HepG2 (cell line): ENCODE measurements at regions not wholly inside any gene's neighbourhood (a gene's known extent, or its start where the extent isn't known, plus 50 kb on each side); places are given as distances from the start of the nearest gene placed in this dataset.

Experiments used
- ATAC-seq: fragments of 200-7000 bp; cut with Tn5 transposase; 3 replicates; pipeline ENCODE4 v1.9.1; 2020; ENCODE audit warnings: mild to moderate bottlenecking, moderate library complexity
- BruUV-seq: library from RNA; stranded (reverse); fragments of 400-500 nt; replicated peaks from 2 replicates; lab custom pipeline; 2021; lab: Mats Ljungman, UMichigan
- CTCF ChIA-PET: fragments of 300-600 bp; formaldehyde crosslinking; extraction: SDS; loops from one replicate; lab custom pipeline; 2021; ENCODE audit warnings: low total read pairs, inconsistent platforms, low intra/inter-chr PET ratio; lab: Yijun Ruan, JAX
- POLR2A ChIA-PET: fragments of 350-600 bp; sonication (Branson Sonifier 250); formaldehyde crosslinking; loops from one replicate; lab custom pipeline; 2020; ENCODE audit warnings: antibody characterized with exemption, inconsistent platforms; lab: Yijun Ruan, JAX
- DNase-seq: peaks from one replicate; pipeline ENCODE4 v3.0.0-alpha.2; 2015; ENCODE audit warnings: low spot score
- FAIRE-seq: peaks from 3 replicates; lab custom pipeline; 2011; peaks lifted over from hg19 to GRCh38; lab: Jason Lieb, UNC
- H2AFZ ChIP-seq: one replicate; pipeline ENCODE4 v1.6.1; 2011; ENCODE audit warnings: low read length, inconsistent platforms
- H3K27ac ChIP-seq: fragments of 300-600 bp; 3 replicates; pipeline ENCODE4 v1.8.0; 2011; ENCODE audit warnings: mixed run types, mild to moderate bottlenecking, mixed read lengths, low read length, inconsistent platforms; ENCODE audit not compliant: insufficient read depth; ENCODE audit errors: extremely low read length
- H3K27me3 ChIP-seq, 2 experiments: fragments of 200-600 bp in 1 of 2; 2 replicates in 1 of 2; 3 replicates in 1 of 2; pipeline versions ENCODE4 v1.6.0 to v1.8.0; 2011; ENCODE audit warnings: low read length in 2 of 2, mild to moderate bottlenecking in 2 of 2, moderate library complexity in 2 of 2, inconsistent platforms in 1 of 2; ENCODE audit not compliant: insufficient read depth in 2 of 2, control insufficient read depth in 1 of 2
- H3K36me3 ChIP-seq, 2 experiments: fragments of 200-600 bp in 1 of 2; replicated peaks in 1 of 2; 2 replicates in 1 of 2; 3 replicates in 1 of 2; pipeline versions ENCODE4 v1.5.1 to v1.8.0; 2011; ENCODE audit warnings: low read length in 2 of 2, inconsistent platforms in 1 of 2; ENCODE audit not compliant: insufficient read depth in 2 of 2, control insufficient read depth in 1 of 2
- H3K4me1 ChIP-seq: 2 replicates; pipeline ENCODE4 v1.5.1; 2012; ENCODE audit warnings: low read length, inconsistent platforms; ENCODE audit not compliant: insufficient read depth
- H3K4me2 ChIP-seq: 2 replicates; pipeline ENCODE4 v1.6.0; 2011; ENCODE audit warnings: low read depth, low read length, inconsistent platforms
- H3K4me3 ChIP-seq, 3 experiments: fragments of 200-600 bp in 1 of 3; sonication (generic), shearing (Covaris generic) in 1 of 3; replicated peaks in 1 of 3; 2 replicates each; pipeline ENCODE4 v1.5.1; 2011 to 2016; ENCODE audit warnings: low read length in 3 of 3, inconsistent platforms in 2 of 3, low read depth in 2 of 3, mild to moderate bottlenecking in 2 of 3, control low read depth in 1 of 3, mixed read lengths in 1 of 3; ENCODE audit not compliant: insufficient read depth in 1 of 3
- H3K79me2 ChIP-seq: one replicate; pipeline ENCODE4 v1.6.1; 2011; ENCODE audit warnings: low read length, inconsistent platforms; ENCODE audit not compliant: insufficient read depth
- H3K9ac ChIP-seq: 2 replicates; pipeline ENCODE4 v1.6.0; 2011; ENCODE audit warnings: mild to moderate bottlenecking, low read depth, low read length, inconsistent platforms; ENCODE audit not compliant: insufficient read depth
- H3K9me3 ChIP-seq: 2 replicates; pipeline ENCODE4 v1.5.1; 2012; ENCODE audit warnings: mild to moderate bottlenecking, low read length
- H4K20me1 ChIP-seq: 2 replicates; pipeline ENCODE4 v1.6.0; 2011; ENCODE audit warnings: inconsistent platforms, mild to moderate bottlenecking, low read length, moderate library complexity; ENCODE audit not compliant: insufficient read depth
- BHLHE40 ChIP-seq: IDR thresholded peaks from 2 replicates; pipeline ENCODE4 v1.6.1; 2011; ENCODE audit warnings: low read length, improper control_type of control experiment
- FOSL1 ChIP-seq: sonication (generic); formaldehyde crosslinking; IDR thresholded peaks from 2 replicates; pipeline ENCODE4 v1.9.0; 2021; ENCODE audit warnings: missing genetic modification reagents, borderline replicate concordance
- FOXM1 ChIP-seq: sonication (generic); formaldehyde crosslinking; IDR thresholded peaks from 2 replicates; pipeline ENCODE4 v1.5.0; 2020; ENCODE audit warnings: missing genetic modification reagents
- GTF3A ChIP-seq: sonication (generic); formaldehyde crosslinking; conservative IDR thresholded peaks from 2 replicates; pipeline ENCODE4 v1.4.0; 2020; ENCODE audit warnings: mild to moderate bottlenecking, missing genetic modification reagents
- KLF12 ChIP-seq: sonication (generic); formaldehyde crosslinking; IDR thresholded peaks from 2 replicates; pipeline ENCODE4 v1.4.0; 2020; ENCODE audit warnings: missing genetic modification reagents, borderline replicate concordance
- LCORL ChIP-seq, 2 experiments: fragments of 450-650 bp in 1 of 2; sonication (generic) in 1 of 2; formaldehyde crosslinking in 1 of 2; IDR thresholded peaks; 2 replicates each; pipeline versions ENCODE4 v1.5.0 to v1.6.1; 2017 to 2020; ENCODE audit warnings: antibody characterized with exemption in 1 of 2, missing genetic modification reagents in 1 of 2
- LRRFIP1 ChIP-seq: sonication (generic); formaldehyde crosslinking; conservative IDR thresholded peaks from 2 replicates; pipeline ENCODE4 v1.4.0; 2020; ENCODE audit warnings: missing genetic modification reagents
- NR2C2 ChIP-seq: sonication (generic); formaldehyde crosslinking; IDR thresholded peaks from 2 replicates; pipeline ENCODE4 v1.4.0; 2020; ENCODE audit warnings: missing genetic modification reagents, mild to moderate bottlenecking, moderate library complexity, borderline replicate concordance
- SP2 ChIP-seq: sonication (generic); formaldehyde crosslinking; IDR thresholded peaks from 2 replicates; pipeline ENCODE4 v1.5.1; 2020; ENCODE audit warnings: mild to moderate bottlenecking, missing genetic modification reagents
- TARDBP ChIP-seq: sonication (generic); formaldehyde crosslinking; IDR thresholded peaks from 2 replicates; pipeline ENCODE4 v1.8.0; 2022; ENCODE audit warnings: mild to moderate bottlenecking, missing genetic modification reagents
- U2AF1 ChIP-seq: fragments of 200-400 bp; formaldehyde crosslinking; optimal IDR thresholded peaks from 2 replicates; pipeline ENCODE3; 2017; ENCODE audit warnings: mild to moderate bottlenecking, low read depth, low read length
- ZBTB21 ChIP-seq: sonication (generic); formaldehyde crosslinking; IDR thresholded peaks from 2 replicates; pipeline ENCODE4 v1.4.0; 2020; ENCODE audit warnings: missing genetic modification reagents
- ZBTB39 ChIP-seq: sonication (generic); formaldehyde crosslinking; IDR thresholded peaks from 2 replicates; pipeline ENCODE4 v1.5.0; 2020; ENCODE audit warnings: missing genetic modification reagents
- ZNF414 ChIP-seq: sonication (generic); formaldehyde crosslinking; IDR thresholded peaks from 2 replicates; pipeline ENCODE4 v1.5.0; 2020; ENCODE audit warnings: missing genetic modification reagents
- ZNF501 ChIP-seq: sonication (generic); formaldehyde crosslinking; IDR thresholded peaks from 2 replicates; pipeline ENCODE4 v1.5.1; 2020; ENCODE audit warnings: mild to moderate bottlenecking, moderate library complexity, missing genetic modification reagents
- ZNF550 ChIP-seq: sonication (generic); formaldehyde crosslinking; IDR thresholded peaks from 2 replicates; pipeline ENCODE4 v1.4.0; 2020; ENCODE audit warnings: mild to moderate bottlenecking, missing genetic modification reagents, borderline replicate concordance
- ZNF672 ChIP-seq: sonication (generic); formaldehyde crosslinking; IDR thresholded peaks from 2 replicates; pipeline ENCODE4 v1.8.1; 2022; ENCODE audit warnings: missing genetic modification reagents
- ZSCAN21 ChIP-seq: sonication (generic); formaldehyde crosslinking; IDR thresholded peaks from 2 replicates; pipeline ENCODE4 v1.8.0; 2022; ENCODE audit warnings: mild to moderate bottlenecking, missing genetic modification reagents, moderate library complexity, borderline replicate concordance
- WGBS: methylation state at CpG from one replicate; pipeline ENCODE4 v1.1.6; 2017; ENCODE audit warnings: low lambda C conversion rate; 5-methylcytosine and 5-hydroxymethylcytosine counted together
- in situ Hi-C: cut with HindIII; loops from 2 replicates; pipeline ENCODE4 v1.10.0; 2017; ENCODE audit warnings: low pct_unique_long_range_greater_than_20kb; ENCODE audit not compliant: extremely low pct_ligation_motif_present
- intact Hi-C: fragments of 100-400 bp; cut with micrococcal nuclease; formaldehyde crosslinking; loops from one replicate; pipeline ENCODE4 v1.10.0; 2022; ENCODE audit not compliant: unreplicated experiment
- TF ChIP-seq, protein P1 (sequence below): sonication (generic); formaldehyde crosslinking; IDR thresholded peaks from 2 replicates; pipeline ENCODE4 v1.4.0; 2020; ENCODE audit warnings: mild to moderate bottlenecking, missing genetic modification reagents

GRCh38 chr2:16005816-16006536 lies 65.6 kb downstream of the MYCN start:
- 25% methylated on average over 6 of the region's 6 CpGs for WGBS
- intact Hi-C loops = loop anchor here (1.0 kb wide), 1 partner anchor 64 kb away; no protein-coding TSS in a partner anchor
- H3K9ac ChIP-seq = no peak overlapping the region
- H3K27me3 ChIP-seq = no peaks in the 10 kb centered on the region; a peak in 1 of 5 replicates
- H3K36me3 ChIP-seq = no peaks in the 10 kb centered on the region
- peaks cover 18% of the 10 kb centered on the region for H3K4me1 ChIP-seq
- no peaks in the 10 kb centered on the region for H3K9me3 ChIP-seq
- peak overlapping the region; percentile 48 for H3K4me2 ChIP-seq
- peak overlapping the region; percentile 49 for H2AFZ ChIP-seq
- peak; percentile 66 for FAIRE-seq
- peak; percentile 90 for ATAC-seq
- peak; percentile 73 for DNase-seq
- in situ Hi-C loops = no loop called here
- H3K4me3 ChIP-seq = no peak overlapping the region
- ChIA-PET POLR2A (no interaction called here), CTCF (no interaction called here)
- no TSS peak for BruUV-seq
- no peaks in the 10 kb centered on the region for H4K20me1 ChIP-seq
- H3K27ac ChIP-seq = no peak overlapping the region
- H3K79me2 ChIP-seq = no peaks in the 10 kb centered on the region
- TF ChIP-seq LCORL (IDR thresholded peaks at IDR 0.05) (no peak), LCORL (CRISPR knock-in tag; IDR thresholded peaks at IDR 0.05) (0 out of 2 replicates have a peak, but pooled peaks have one; percentile 37), GTF3A (CRISPR knock-in tag) (no peak), TARDBP (CRISPR knock-in tag) (0 out of 2 replicates have a peak, but pooled peaks have one; percentile 25), U2AF1 (no peak), FOXM1 (CRISPR knock-in tag) (no peak), ZNF550 (no peak), ZSCAN21 (CRISPR knock-in tag) (no peak), SP2 (no peak), ZNF414 (CRISPR knock-in tag) (no peak; the same call in 1 of the 2 replicates), KLF12 (CRISPR knock-in tag) (no peak), FOSL1 (CRISPR knock-in tag) (peak; percentile 63; the same call in 1 of the 2 replicates), ZNF672 (no peak), BHLHE40 (peak; percentile 53), ZNF501 (CRISPR knock-in tag) (no peak), NR2C2 (CRISPR knock-in tag) (peak; percentile 53; the same call in 1 of the 2 replicates), LRRFIP1 (CRISPR knock-in tag) (no peak), ZBTB21 (CRISPR knock-in tag) (no peak), ZBTB39 (CRISPR knock-in tag) (0 out of 2 replicates have a peak, but pooled peaks have one; percentile 28)
- TF ChIP-seq, protein P1, sequence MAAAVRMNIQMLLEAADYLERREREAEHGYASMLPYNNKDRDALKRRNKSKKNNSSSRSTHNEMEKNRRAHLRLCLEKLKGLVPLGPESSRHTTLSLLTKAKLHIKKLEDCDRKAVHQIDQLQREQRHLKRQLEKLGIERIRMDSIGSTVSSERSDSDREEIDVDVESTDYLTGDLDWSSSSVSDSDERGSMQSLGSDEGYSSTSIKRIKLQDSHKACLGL (CRISPR knock-in tag) = no peak
